ENCODE measurements at regions not wholly inside any gene's neighbourhood (a gene's known extent, or its start where the extent isn't known, plus 50 kb on each side); places are given as distances from the start of the nearest gene placed in this dataset.

DNA sequence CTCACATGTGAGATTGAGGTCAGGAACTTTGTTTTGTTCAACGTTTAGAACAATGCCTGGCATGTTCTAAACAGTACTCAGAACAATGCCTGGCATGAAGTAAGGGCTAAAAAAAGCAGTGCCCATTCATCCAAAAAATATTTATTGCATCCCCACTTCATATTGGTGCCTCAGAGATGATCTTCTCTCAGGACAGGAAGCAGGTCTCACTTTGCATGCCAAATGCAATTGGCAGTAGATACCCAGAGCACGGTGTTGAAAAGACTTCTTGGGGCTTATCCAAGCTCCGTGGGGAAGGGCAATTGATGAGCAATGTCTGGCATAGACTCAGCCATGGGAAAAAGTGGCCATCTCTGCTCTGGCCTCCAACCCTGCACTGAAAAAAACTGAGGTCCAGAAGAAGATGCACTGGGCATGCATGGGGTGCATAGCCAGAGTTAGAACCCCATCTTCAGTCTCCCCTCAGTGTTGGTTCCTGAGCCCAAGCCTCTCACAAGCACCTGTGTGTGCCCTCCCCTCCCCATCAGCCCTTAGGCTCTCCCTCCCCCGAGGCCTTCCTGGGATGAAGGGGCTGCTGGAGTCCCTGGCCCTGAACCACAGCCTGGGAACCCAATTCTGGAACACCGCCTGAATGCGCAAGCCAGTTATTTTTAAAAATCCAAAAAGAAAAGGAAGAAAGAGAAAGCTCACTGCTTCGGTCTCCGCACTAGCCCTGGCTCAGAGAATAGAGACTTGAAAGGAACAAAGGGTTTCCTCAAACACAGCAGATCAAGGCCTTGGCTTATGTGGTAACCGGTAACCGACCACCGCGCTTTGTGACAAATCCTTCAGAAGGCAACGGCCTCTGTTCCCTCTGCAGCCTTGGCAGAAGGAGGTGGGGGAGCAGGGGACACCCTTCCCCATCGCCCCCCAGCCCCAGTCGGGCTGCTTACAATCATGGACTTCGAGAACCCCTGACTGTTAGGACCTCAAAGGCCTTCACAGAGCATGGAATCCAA lies 78.5 kb upstream of the SIRPA start:
- TF ChIP-seq POLR2A (IDR thresholded peaks at IDR 0.05; ENCODE audit: low read depth, low read length) = no peak
- TF ChIP-seq GATA2 (IDR thresholded peaks at IDR 0.05; ENCODE audit: insufficient read depth, insufficient read length, low read depth, low read length) = no peak
- TF ChIP-seq, protein P1, sequence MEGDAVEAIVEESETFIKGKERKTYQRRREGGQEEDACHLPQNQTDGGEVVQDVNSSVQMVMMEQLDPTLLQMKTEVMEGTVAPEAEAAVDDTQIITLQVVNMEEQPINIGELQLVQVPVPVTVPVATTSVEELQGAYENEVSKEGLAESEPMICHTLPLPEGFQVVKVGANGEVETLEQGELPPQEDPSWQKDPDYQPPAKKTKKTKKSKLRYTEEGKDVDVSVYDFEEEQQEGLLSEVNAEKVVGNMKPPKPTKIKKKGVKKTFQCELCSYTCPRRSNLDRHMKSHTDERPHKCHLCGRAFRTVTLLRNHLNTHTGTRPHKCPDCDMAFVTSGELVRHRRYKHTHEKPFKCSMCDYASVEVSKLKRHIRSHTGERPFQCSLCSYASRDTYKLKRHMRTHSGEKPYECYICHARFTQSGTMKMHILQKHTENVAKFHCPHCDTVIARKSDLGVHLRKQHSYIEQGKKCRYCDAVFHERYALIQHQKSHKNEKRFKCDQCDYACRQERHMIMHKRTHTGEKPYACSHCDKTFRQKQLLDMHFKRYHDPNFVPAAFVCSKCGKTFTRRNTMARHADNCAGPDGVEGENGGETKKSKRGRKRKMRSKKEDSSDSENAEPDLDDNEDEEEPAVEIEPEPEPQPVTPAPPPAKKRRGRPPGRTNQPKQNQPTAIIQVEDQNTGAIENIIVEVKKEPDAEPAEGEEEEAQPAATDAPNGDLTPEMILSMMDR (IDR thresholded peaks at IDR 0.05; ENCODE audit: extremely low read depth in 1 of 2, insufficient read depth in 1 of 2, low read depth in 1 of 2, low read length in 2 of 2) = no peak
- TF ChIP-seq JUN (IDR thresholded peaks at IDR 0.05; ENCODE audit: borderline replicate concordance, insufficient read depth, insufficient read length, low read depth) = peak; percentile 98
- TF ChIP-seq POLR2AphosphoS5 (IDR thresholded peaks at IDR 0.05; ENCODE audit: insufficient read depth, low read depth, low read length) = no peak

Measured in endothelial cell of umbilical vein (primary cell).